ENCODE measurements at regions not wholly inside any gene's neighbourhood (a gene's known extent, or its start where the extent isn't known, plus 50 kb on each side); places are given as distances from the start of the nearest gene placed in this dataset.

DNA sequence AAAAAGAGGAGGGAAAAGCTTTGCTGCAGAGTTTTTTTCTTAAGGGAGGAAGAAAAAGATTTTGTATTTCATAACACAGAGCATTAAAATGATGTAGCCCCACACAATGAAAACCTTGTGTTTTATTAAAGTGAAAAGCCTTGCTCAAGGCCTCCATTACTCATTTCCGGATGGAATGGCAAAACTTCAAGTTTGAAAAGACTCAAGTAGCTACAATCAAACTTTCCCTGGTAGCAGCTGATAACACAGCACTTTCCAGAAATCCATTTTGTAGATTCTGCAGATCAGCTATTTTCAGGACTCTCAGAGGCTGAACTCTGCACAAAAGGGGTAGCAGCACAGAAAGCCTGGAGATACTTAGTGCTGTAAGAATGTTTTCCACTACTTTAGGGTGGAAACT, 374.8 kb downstream of the NFIB start:
- TF ChIP-seq, protein P1, sequence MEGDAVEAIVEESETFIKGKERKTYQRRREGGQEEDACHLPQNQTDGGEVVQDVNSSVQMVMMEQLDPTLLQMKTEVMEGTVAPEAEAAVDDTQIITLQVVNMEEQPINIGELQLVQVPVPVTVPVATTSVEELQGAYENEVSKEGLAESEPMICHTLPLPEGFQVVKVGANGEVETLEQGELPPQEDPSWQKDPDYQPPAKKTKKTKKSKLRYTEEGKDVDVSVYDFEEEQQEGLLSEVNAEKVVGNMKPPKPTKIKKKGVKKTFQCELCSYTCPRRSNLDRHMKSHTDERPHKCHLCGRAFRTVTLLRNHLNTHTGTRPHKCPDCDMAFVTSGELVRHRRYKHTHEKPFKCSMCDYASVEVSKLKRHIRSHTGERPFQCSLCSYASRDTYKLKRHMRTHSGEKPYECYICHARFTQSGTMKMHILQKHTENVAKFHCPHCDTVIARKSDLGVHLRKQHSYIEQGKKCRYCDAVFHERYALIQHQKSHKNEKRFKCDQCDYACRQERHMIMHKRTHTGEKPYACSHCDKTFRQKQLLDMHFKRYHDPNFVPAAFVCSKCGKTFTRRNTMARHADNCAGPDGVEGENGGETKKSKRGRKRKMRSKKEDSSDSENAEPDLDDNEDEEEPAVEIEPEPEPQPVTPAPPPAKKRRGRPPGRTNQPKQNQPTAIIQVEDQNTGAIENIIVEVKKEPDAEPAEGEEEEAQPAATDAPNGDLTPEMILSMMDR (conservative IDR thresholded peaks at IDR 0.05), result no peak
- H3K4me1 Mint-ChIP-seq, result no peaks in the 10 kb centered on the region
- H3K9me3 ChIP-seq (ENCODE audit: control insufficient read depth, low read length), result no peaks in the 10 kb centered on the region
- H3K27me3 ChIP-seq (ENCODE audit: control insufficient read depth, insufficient read depth, low read length, poor library complexity, severe bottlenecking), result no peaks in the 10 kb centered on the region
- no peak overlapping the region for H3K9ac ChIP-seq (ENCODE audit: extremely low read depth, low read length, poor library complexity, severe bottlenecking)
- DNase-seq, result no peak
- WGBS, 2 experiments (ENCODE audit: insufficient coverage in 1 of 2, insufficient read length in 1 of 2), result 86 to 100% methylated on average over 1 of the region's 1 CpG
- H3K27ac Mint-ChIP-seq, result no peak overlapping the region
- no peak overlapping the region for H3K4me3 ChIP-seq (ENCODE audit: low read length)
- H3K4me3 Mint-ChIP-seq, result no peak overlapping the region
- no peak overlapping the region for H3K27ac ChIP-seq (ENCODE audit: low read depth, low read length)
- no peaks in the 10 kb centered on the region for H3K4me1 ChIP-seq (ENCODE audit: control insufficient read depth, insufficient read depth, low read length)
- H3K36me3 Mint-ChIP-seq (ENCODE audit: low read depth), result no peaks in the 10 kb centered on the region
- no peaks in the 10 kb centered on the region for H3K36me3 ChIP-seq (ENCODE audit: control insufficient read depth, insufficient read depth, low read length)
- no peaks in the 10 kb centered on the region for H3K27me3 Mint-ChIP-seq (ENCODE audit: insufficient read depth)
- no peaks in the 10 kb centered on the region for H3K9me3 Mint-ChIP-seq

DNA sequence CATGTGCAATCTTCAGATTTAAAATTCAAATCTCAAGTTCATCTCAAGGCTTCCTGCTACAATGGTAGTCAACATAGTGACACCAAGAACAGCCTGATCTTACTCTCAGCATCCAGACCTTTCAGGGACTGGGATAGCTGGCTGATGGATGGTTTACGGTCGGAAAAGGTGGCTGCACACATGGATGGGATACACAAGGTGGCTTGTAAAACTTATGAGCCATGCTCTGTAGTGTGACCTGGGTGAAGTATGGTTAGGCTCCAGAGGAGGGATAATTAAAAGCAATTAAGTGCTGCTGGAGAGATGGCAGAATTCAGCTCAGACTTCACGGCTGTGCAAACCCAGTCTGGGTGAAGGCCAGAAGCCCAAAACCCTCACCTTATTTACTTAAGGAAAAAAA, 379.5 kb downstream of the NFIB start:
- H3K36me3 ChIP-seq (ENCODE audit: control insufficient read depth, insufficient read depth, low read length), result no peaks in the 10 kb centered on the region
- no peak overlapping the region for H3K9ac ChIP-seq (ENCODE audit: extremely low read depth, low read length, poor library complexity, severe bottlenecking)
- no peak overlapping the region for H3K27ac Mint-ChIP-seq
- H3K27me3 Mint-ChIP-seq (ENCODE audit: insufficient read depth), result no peaks in the 10 kb centered on the region
- H3K9me3 ChIP-seq (ENCODE audit: control insufficient read depth, low read length), result no peaks in the 10 kb centered on the region
- DNase-seq, result no peak
- H3K36me3 Mint-ChIP-seq (ENCODE audit: low read depth), result no peaks in the 10 kb centered on the region
- H3K9me3 Mint-ChIP-seq, result no peaks in the 10 kb centered on the region
- WGBS, 2 experiments (ENCODE audit: insufficient coverage in 1 of 2, insufficient read length in 1 of 2), result 91 to 93% methylated on average over 2 to 3 of the region's 3 CpGs
- no peaks in the 10 kb centered on the region for H3K4me1 Mint-ChIP-seq
- H3K27ac ChIP-seq (ENCODE audit: low read depth, low read length), result no peak overlapping the region
- TF ChIP-seq, protein P1 (conservative IDR thresholded peaks at IDR 0.05), result no peak
- H3K27me3 ChIP-seq (ENCODE audit: control insufficient read depth, insufficient read depth, low read length, poor library complexity, severe bottlenecking), result no peaks in the 10 kb centered on the region
- no peaks in the 10 kb centered on the region for H3K4me1 ChIP-seq (ENCODE audit: control insufficient read depth, insufficient read depth, low read length)
- no peak overlapping the region for H3K4me3 Mint-ChIP-seq
- H3K4me3 ChIP-seq (ENCODE audit: low read length), result no peak overlapping the region

DNA sequence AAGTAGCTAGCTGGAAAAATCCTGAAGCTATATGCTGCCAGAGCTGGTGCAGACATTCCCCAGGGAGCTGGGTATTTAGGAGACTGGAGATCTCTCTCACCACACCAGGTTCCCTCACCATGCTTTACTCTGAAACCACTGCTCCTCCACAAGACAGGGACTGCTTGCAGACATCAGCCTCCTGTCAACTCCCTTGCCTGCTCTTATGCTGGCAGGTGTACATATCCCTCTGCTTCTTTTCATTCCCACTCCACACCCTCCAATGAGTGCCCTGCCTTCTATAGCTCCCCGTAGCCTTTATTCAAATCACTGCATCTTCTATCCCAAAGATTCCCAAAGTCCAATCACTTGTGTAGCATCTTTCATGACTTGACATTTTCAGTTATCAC, 380.7 kb downstream of the NFIB start:
- H3K36me3 ChIP-seq (ENCODE audit: control insufficient read depth, insufficient read depth, low read length), result no peaks in the 10 kb centered on the region
- H3K4me1 ChIP-seq (ENCODE audit: control insufficient read depth, insufficient read depth, low read length), result no peaks in the 10 kb centered on the region
- TF ChIP-seq, protein P1 (conservative IDR thresholded peaks at IDR 0.05), result no peak
- Mint-ChIP-seq H3K4me3 (no peak overlapping the region), H3K9me3 (no peaks in the 10 kb centered on the region), H3K36me3 (ENCODE audit: low read depth) (no peaks in the 10 kb centered on the region), H3K27ac (no peak overlapping the region), H3K4me1 (no peaks in the 10 kb centered on the region), H3K27me3 (ENCODE audit: insufficient read depth) (no peaks in the 10 kb centered on the region)
- no peaks in the 10 kb centered on the region for H3K27me3 ChIP-seq (ENCODE audit: control insufficient read depth, insufficient read depth, low read length, poor library complexity, severe bottlenecking)
- no peak overlapping the region for H3K9ac ChIP-seq (ENCODE audit: extremely low read depth, low read length, poor library complexity, severe bottlenecking)
- no peaks in the 10 kb centered on the region for H3K9me3 ChIP-seq (ENCODE audit: control insufficient read depth, low read length)
- H3K27ac ChIP-seq (ENCODE audit: low read depth, low read length), result no peak overlapping the region
- no peak for DNase-seq
- WGBS, 2 experiments (ENCODE audit: insufficient coverage in 1 of 2, insufficient read length in 1 of 2), result 86 to 89% methylated on average over 1 of the region's 1 CpG
- no peak overlapping the region for H3K4me3 ChIP-seq (ENCODE audit: low read length)
